Tibial artery (tissue), 4 donors: ENCODE measurements at regions not wholly inside any gene's neighbourhood (a gene's known extent, or its start where the extent isn't known, plus 50 kb on each side); places are given as distances from the start of the nearest gene placed in this dataset.

Experiments
- DNase-seq, 2 donors: peaks; one replicate each; pipeline ENCODE4 v3.0.0-alpha.2; 2019
- H3K27ac ChIP-seq, 2 donors: fragments of 200-600 bp; sonication (generic) in 1 of 2; 1 replicate in 1 of 2; 2 replicates in 1 of 2; pipeline ENCODE4 v1.5.1; 2018 to 2019; ENCODE audit warnings: mild to moderate bottlenecking in 1 of 2
- H3K27me3 ChIP-seq, 2 donors: fragments of 200-600 bp; sonication (generic) in 1 of 2; one replicate each; pipeline versions ENCODE4 v1.5.1 to v1.6.0; 2016 to 2019
- H3K36me3 ChIP-seq, 3 donors: fragments of 200-600 bp; sonication (generic) in 2 of 3; one replicate each; pipeline ENCODE4 v1.5.1; 2016 to 2019; ENCODE audit warnings: mild to moderate bottlenecking in 2 of 3
- H3K4me1 ChIP-seq, 4 donors: fragments of 200-600 bp; sonication (generic) in 2 of 4; 1 replicate in 3 of 4; 2 replicates in 1 of 4; pipeline ENCODE4 v1.5.1; 2016 to 2019
- H3K4me3 ChIP-seq, 2 donors: fragments of 200-600 bp; sonication (generic) in 1 of 2; 1 replicate in 1 of 2; 2 replicates in 1 of 2; pipeline ENCODE4 v1.5.1; 2018 to 2019; ENCODE audit warnings: mild to moderate bottlenecking in 2 of 2
- H3K9me3 ChIP-seq, 3 donors: fragments of 200-600 bp; sonication (generic) in 1 of 3; one replicate each; pipeline ENCODE4 v1.5.1; 2016 to 2019
- intact Hi-C: fragments of 100-400 bp; cut with DNase I; formaldehyde crosslinking; loops from one replicate; pipeline ENCODE4 v1.15.0; 2023; ENCODE audit warnings: low total_unique reads
- TF ChIP-seq, protein P1 (sequence below), 2 experiments: fragments of 200-600 bp in 1 of 2; fragments of 450-650 bp in 1 of 2; IDR thresholded peaks; one replicate each; pipeline ENCODE4 v1.5.1; 2017 to 2019; ENCODE audit warnings: antibody characterized with exemption in 2 of 2, mild to moderate bottlenecking in 1 of 2, moderate library complexity in 1 of 2

DNA sequence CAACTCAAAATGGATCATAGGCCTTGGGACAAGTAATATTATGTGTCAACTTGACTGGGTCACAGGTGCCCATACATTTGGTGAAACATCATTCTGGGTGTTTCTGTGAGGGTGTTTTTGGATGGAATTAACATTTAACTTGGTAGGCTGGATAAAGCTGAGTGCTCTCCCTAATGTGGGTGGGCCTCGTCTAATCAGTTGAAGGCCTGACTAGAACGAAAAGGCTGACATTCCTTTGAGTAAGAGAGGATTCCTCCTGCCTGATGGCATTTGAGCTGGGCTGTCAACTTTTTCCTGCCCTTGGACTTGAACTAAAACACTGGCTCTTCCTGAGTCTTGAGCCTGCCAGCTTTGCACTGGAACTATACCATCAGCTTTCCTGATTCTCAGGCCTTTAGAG is 93.4 kb upstream of the ESRRB start:
- TF ChIP-seq, protein P1, sequence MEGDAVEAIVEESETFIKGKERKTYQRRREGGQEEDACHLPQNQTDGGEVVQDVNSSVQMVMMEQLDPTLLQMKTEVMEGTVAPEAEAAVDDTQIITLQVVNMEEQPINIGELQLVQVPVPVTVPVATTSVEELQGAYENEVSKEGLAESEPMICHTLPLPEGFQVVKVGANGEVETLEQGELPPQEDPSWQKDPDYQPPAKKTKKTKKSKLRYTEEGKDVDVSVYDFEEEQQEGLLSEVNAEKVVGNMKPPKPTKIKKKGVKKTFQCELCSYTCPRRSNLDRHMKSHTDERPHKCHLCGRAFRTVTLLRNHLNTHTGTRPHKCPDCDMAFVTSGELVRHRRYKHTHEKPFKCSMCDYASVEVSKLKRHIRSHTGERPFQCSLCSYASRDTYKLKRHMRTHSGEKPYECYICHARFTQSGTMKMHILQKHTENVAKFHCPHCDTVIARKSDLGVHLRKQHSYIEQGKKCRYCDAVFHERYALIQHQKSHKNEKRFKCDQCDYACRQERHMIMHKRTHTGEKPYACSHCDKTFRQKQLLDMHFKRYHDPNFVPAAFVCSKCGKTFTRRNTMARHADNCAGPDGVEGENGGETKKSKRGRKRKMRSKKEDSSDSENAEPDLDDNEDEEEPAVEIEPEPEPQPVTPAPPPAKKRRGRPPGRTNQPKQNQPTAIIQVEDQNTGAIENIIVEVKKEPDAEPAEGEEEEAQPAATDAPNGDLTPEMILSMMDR (IDR thresholded peaks at IDR 0.05): no peak
- peak in 1 of 2 donors; percentile 3 for DNase-seq
- no peaks in the 10 kb centered on the region for H3K9me3 ChIP-seq
- H3K4me1 ChIP-seq: peaks cover 0 to 10% (median 2%) of the 10 kb centered on the region in 4 donors
- H3K36me3 ChIP-seq: no peaks in the 10 kb centered on the region
- peak overlapping the region in 1 of 2 donors; percentile 26 for H3K27ac ChIP-seq
- H3K4me3 ChIP-seq: no peak overlapping the region
- intact Hi-C loops: no loop called here
- H3K27me3 ChIP-seq: no peaks in the 10 kb centered on the region

DNA sequence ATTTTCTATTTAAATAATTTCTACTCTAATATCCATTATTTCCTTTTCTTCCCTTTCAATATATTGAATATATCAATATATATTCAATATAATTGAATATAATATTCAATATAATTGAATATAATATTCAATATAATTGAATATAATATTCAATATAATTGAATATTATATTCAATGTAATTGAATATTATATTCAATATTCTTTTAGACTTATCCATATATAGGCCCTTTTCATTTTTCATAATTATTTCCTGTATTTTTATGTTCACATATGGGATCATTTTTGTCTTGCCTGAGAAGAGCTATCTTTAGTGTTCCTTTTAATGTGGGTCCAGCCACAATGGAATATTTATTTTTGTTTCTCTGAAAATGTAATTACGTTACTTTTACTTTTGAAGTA is 88.9 kb upstream of the ESRRB start:
- no peaks in the 10 kb centered on the region for H3K36me3 ChIP-seq
- TF ChIP-seq, protein P1 (IDR thresholded peaks at IDR 0.05): no peak
- DNase-seq: no peak
- intact Hi-C loops: no loop called here
- no peaks in the 10 kb centered on the region for H3K9me3 ChIP-seq
- H3K27me3 ChIP-seq: no peaks in the 10 kb centered on the region
- peaks cover 0 to 10% (median 2%) of the 10 kb centered on the region in 4 donors for H3K4me1 ChIP-seq
- no peak overlapping the region for H3K27ac ChIP-seq
- no peak overlapping the region for H3K4me3 ChIP-seq

DNA sequence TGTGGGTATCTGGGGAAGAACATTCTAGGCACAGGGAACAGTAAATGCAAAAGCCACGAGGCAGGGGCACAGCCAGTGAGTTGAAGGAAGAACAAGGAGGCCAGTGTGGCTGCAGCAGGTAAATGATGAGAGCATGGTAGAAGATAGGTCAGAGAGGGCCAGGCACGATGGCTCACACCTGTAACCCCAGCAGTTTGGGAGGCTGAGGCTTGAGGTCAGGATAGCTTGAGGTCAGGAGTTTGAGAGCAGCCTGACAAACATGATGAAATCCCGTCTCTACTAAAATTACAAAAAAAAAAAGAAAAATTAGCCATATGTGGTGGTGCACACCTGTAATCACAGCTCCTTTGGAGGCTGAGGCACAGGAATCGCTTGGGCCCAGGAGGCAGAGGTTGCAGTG is 86.7 kb upstream of the ESRRB start:
- H3K36me3 ChIP-seq: no peaks in the 10 kb centered on the region
- H3K27ac ChIP-seq: no peak overlapping the region
- no peaks in the 10 kb centered on the region for H3K9me3 ChIP-seq
- H3K4me1 ChIP-seq: no peaks in the 10 kb centered on the region
- TF ChIP-seq, protein P1 (IDR thresholded peaks at IDR 0.05): no peak
- no peak overlapping the region for H3K4me3 ChIP-seq
- intact Hi-C loops: no loop called here
- DNase-seq: no peak
- H3K27me3 ChIP-seq: no peaks in the 10 kb centered on the region

DNA sequence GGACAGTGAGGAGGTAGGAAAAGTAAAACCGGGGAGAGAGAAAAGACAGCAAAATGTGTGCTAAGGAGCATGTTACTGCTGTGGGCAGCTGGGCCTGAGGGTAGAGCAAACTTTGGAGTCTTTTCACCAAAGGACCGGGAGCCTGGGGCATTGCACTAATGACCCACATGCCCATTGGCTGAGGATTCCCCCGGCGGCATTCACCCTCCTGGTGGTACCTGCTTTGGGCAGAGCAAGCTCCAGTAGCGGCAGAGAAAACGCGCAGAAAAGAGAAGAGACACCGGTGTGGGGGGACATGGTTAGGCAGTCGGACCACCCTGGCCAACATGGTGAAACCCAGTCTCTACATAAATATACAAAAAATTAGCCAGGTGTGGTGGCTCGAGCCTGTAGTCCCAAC is 83.4 kb upstream of the ESRRB start:
- H3K36me3 ChIP-seq: no peaks in the 10 kb centered on the region
- DNase-seq: peak in 1 of 2 donors; percentile 34
- no peaks in the 10 kb centered on the region for H3K4me1 ChIP-seq
- H3K27ac ChIP-seq: no peak overlapping the region
- TF ChIP-seq, protein P1 (IDR thresholded peaks at IDR 0.05): no peak
- H3K27me3 ChIP-seq: no peaks in the 10 kb centered on the region
- H3K4me3 ChIP-seq: no peak overlapping the region
- H3K9me3 ChIP-seq: no peaks in the 10 kb centered on the region
- intact Hi-C loops: no loop called here

DNA sequence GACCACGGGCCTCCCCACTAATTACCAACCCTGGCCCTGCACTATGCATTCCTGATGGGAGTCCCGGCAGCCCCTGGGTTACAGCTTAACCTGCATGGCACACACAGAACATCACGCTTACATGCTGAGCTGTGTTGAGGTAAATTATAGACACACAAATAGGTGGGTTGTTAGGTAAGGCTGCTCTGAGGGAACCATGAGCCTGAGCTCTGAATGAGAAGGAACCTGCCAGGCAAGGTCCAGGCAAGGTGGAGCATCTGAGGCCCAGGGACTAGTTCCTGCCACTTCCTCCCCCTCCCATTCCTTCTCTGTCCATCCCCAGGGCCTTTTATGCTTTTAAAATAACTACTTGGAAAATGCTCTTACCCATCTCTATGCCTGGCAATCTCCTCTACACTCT is 82.7 kb upstream of the ESRRB start:
- no peak overlapping the region for H3K27ac ChIP-seq
- DNase-seq: peak in 1 of 2 donors; percentile 25
- TF ChIP-seq, protein P1 (IDR thresholded peaks at IDR 0.05): no peak
- H3K36me3 ChIP-seq: no peaks in the 10 kb centered on the region
- H3K9me3 ChIP-seq: no peaks in the 10 kb centered on the region
- H3K4me1 ChIP-seq: no peaks in the 10 kb centered on the region
- intact Hi-C loops: no loop called here
- H3K4me3 ChIP-seq: no peak overlapping the region
- H3K27me3 ChIP-seq: no peaks in the 10 kb centered on the region

DNA sequence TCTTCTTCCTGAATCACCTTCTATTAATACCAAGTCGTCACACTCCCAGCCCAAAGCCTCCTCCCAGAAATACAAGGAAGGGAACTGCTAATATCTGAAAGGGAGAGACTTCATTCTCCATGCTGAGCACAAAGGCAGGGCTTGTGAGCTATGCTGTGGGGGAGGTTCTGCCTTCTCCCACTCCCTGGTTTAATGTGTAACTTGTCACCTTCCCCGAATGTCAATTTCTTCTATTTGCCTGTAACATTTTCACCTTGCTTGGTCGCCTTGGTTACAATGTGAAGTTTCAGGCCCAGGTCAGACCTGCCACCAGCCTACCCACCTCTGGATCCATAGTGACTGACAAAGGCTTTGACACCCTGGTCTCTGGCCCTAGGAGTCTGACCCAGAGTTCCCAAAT is 82.0 kb upstream of the ESRRB start:
- Histone ChIP-seq H3K4me3 (no peak overlapping the region), H3K36me3 (no peaks in the 10 kb centered on the region), H3K27ac (no peak overlapping the region), H3K4me1 (no peaks in the 10 kb centered on the region), H3K27me3 (no peaks in the 10 kb centered on the region), H3K9me3 (no peaks in the 10 kb centered on the region)
- peak in 1 of 2 donors; percentile 10 for DNase-seq
- TF ChIP-seq, protein P1 (IDR thresholded peaks at IDR 0.05): no peak
- intact Hi-C loops: no loop called here
